ENCODE measurements at regions not wholly inside any gene's neighbourhood (a gene's known extent, or its start where the extent isn't known, plus 50 kb on each side); places are given as distances from the start of the nearest gene placed in this dataset.
"Not testable (repeated sequence)": the region's sequence is repeated elsewhere in the genome, so short reads cannot be mapped to it uniquely, and the experiment has no call there.

GRCh38 chrX:40976981-40977380 lies 108.3 kb upstream of the USP9X start:
- H3K4me3 ChIP-seq: no peak overlapping the region
- H3K27me3 ChIP-seq: no peaks in the 10 kb centered on the region
- H3K4me1 ChIP-seq: no peaks in the 10 kb centered on the region
- ATAC-seq (ENCODE audit: low FRiP score in 2 of 2): no peak
- no peak overlapping the region for H3K27ac ChIP-seq
- no peak for DNase-seq
- peaks cover 0 to 10% (median 2%) of the 10 kb centered on the region in 4 donors for H3K9me3 ChIP-seq
- no peaks in the 10 kb centered on the region for H3K36me3 ChIP-seq
- TF ChIP-seq EP300 (IDR thresholded peaks at IDR 0.05) (no peak), POLR2AphosphoS5 (IDR thresholded peaks at IDR 0.05) (no peak), CTCF (IDR thresholded peaks at IDR 0.05) (no peak), POLR2A (IDR thresholded peaks at IDR 0.05) (no peak)
- WGBS, 2 donors: 94 to 96% methylated on average over 1 of the region's 1 CpG

- no peak overlapping the region for H3K27ac ChIP-seq
- no peak overlapping the region for H3K4me3 ChIP-seq
- no peak for ATAC-seq (ENCODE audit: low FRiP score in 2 of 2)
- WGBS, 2 donors: 85 to 96% methylated on average over 4 of the region's 4 CpGs
- H3K36me3 ChIP-seq: no peaks in the 10 kb centered on the region
- DNase-seq: no peak
- no peaks in the 10 kb centered on the region for H3K27me3 ChIP-seq
- no peaks in the 10 kb centered on the region for H3K4me1 ChIP-seq
- TF ChIP-seq EP300 (IDR thresholded peaks at IDR 0.05) (no peak), CTCF (IDR thresholded peaks at IDR 0.05) (no peak), POLR2AphosphoS5 (IDR thresholded peaks at IDR 0.05) (no peak), POLR2A (IDR thresholded peaks at IDR 0.05) (no peak)
- H3K9me3 ChIP-seq: no peaks in the 10 kb centered on the region
These were observed 100.3 kb upstream of the USP9X start for GRCh38 chrX:40984962-40985361.

- no peak for DNase-seq
- no peaks in the 10 kb centered on the region for H3K4me1 ChIP-seq
- no peak for ATAC-seq (ENCODE audit: low FRiP score in 2 of 2)
- H3K4me3 ChIP-seq: no peak overlapping the region
- 76% methylated on average over 2 of the region's 2 CpGs; no CpG with 5 or more reads in 1 of the 2 donors for WGBS, 2 donors
- no peaks in the 10 kb centered on the region for H3K27me3 ChIP-seq
- TF ChIP-seq POLR2A (IDR thresholded peaks at IDR 0.05) (no peak), EP300 (IDR thresholded peaks at IDR 0.05) (no peak), POLR2AphosphoS5 (IDR thresholded peaks at IDR 0.05) (no peak), CTCF (IDR thresholded peaks at IDR 0.05) (no peak)
- H3K36me3 ChIP-seq: no peaks in the 10 kb centered on the region
- no peak overlapping the region for H3K27ac ChIP-seq
- no peaks in the 10 kb centered on the region for H3K9me3 ChIP-seq
These were observed 97.8 kb upstream of the USP9X start for GRCh38 chrX:40987413-40987812.

GRCh38 chrX:40988100-40988499 lies 97.1 kb upstream of the USP9X start:
- Histone ChIP-seq H3K9me3 (no peaks in the 10 kb centered on the region), H3K27me3 (no peaks in the 10 kb centered on the region), H3K4me3 (no peak overlapping the region), H3K27ac (no peak overlapping the region), H3K36me3 (no peaks in the 10 kb centered on the region), H3K4me1 (no peaks in the 10 kb centered on the region)
- 84 to 86% methylated on average over 3 of the region's 3 CpGs for WGBS, 2 donors
- ATAC-seq (ENCODE audit: low FRiP score in 2 of 2) (no peak), DNase-seq (no peak)
- TF ChIP-seq CTCF (IDR thresholded peaks at IDR 0.05): no peak
- no peak for TF ChIP-seq EP300 (IDR thresholded peaks at IDR 0.05)
- TF ChIP-seq POLR2AphosphoS5 (IDR thresholded peaks at IDR 0.05): no peak
- TF ChIP-seq POLR2A (IDR thresholded peaks at IDR 0.05): no peak

GRCh38 chrX:40993395-40993794 lies 91.8 kb upstream of the USP9X start:
- WGBS, 2 donors: 93 to 100% methylated on average over 1 to 2 of the region's 2 CpGs
- not testable (repeated sequence) for H3K4me3 ChIP-seq; DNase-seq; H3K27me3 ChIP-seq; ATAC-seq (ENCODE audit: low FRiP score in 2 of 2); H3K36me3 ChIP-seq; H3K9me3 ChIP-seq; H3K27ac ChIP-seq; H3K4me1 ChIP-seq

Data from upper lobe of left lung (tissue), 6 donors.